HG03521 (cell line): ENCODE measurements at regions not wholly inside any gene's neighbourhood (a gene's known extent, or its start where the extent isn't known, plus 50 kb on each side); places are given as distances from the start of the nearest gene placed in this dataset.
"Not testable (repeated sequence)": the region's sequence is repeated elsewhere in the genome, so short reads cannot be mapped to it uniquely, and the experiment has no call there.

Experiments used
- ATAC-seq: cut with Tn5 transposase; IDR thresholded peaks from one replicate; pipeline ENCODE4 v1.9.1; 2021; ENCODE audit warnings: mild to moderate bottlenecking, moderate library complexity; ENCODE audit not compliant: unreplicated experiment

DNA sequence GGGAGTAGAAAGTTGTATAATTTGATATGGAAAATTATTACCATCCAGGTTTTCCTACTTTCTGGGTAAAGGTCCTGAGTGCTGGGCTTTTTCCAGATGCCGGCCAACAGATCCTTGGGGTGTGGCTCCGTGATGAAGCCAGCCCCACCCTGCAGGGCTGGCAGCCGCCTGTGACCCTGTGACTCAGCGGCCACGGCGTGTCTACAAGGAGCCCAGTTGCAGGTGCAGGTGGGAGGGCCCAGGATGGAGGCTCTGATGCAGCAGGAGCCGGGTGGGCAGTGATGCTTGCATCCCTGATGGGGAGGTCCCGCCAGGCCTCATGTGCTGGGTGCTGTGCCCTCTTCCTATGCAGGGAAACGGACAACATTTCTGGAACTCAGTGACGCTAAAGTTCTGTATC is 96.0 kb upstream of the ALKAL2 start:
- no peak for ATAC-seq

DNA sequence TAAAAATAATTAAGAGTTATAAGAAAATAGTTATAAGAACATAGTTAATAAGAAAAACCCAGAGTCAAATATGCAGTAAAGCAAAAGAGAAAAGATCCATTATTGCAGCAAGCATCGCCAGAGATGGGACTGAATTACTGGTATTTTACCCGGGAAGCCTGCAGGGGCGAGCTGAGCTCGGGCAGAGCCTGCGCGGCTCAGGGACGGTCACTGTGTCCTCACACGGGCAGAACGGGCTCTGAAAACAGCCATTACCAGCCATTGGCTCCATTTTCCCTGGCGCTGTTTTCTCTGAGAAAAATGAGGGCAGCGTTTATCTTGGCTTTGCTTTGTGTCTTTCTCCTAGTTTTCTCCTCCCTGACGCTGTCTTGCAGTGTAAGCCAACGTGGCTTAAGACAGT is 95.3 kb upstream of the ALKAL2 start:
- no peak for ATAC-seq

DNA sequence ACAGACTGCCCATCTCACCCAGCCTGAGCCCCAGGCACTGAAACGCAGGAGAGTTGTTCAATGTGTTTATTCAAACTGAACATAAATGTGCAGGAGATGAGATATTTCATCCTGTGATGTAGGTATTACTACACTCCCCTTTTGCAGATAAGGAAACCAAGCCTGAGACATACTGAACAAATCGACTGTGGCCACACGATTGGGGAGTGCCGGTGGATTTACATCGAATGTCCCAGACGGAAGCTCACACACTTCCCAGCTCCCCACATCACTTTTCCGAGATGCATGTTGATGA is 94.8 kb upstream of the ALKAL2 start:
- no peak for ATAC-seq

DNA sequence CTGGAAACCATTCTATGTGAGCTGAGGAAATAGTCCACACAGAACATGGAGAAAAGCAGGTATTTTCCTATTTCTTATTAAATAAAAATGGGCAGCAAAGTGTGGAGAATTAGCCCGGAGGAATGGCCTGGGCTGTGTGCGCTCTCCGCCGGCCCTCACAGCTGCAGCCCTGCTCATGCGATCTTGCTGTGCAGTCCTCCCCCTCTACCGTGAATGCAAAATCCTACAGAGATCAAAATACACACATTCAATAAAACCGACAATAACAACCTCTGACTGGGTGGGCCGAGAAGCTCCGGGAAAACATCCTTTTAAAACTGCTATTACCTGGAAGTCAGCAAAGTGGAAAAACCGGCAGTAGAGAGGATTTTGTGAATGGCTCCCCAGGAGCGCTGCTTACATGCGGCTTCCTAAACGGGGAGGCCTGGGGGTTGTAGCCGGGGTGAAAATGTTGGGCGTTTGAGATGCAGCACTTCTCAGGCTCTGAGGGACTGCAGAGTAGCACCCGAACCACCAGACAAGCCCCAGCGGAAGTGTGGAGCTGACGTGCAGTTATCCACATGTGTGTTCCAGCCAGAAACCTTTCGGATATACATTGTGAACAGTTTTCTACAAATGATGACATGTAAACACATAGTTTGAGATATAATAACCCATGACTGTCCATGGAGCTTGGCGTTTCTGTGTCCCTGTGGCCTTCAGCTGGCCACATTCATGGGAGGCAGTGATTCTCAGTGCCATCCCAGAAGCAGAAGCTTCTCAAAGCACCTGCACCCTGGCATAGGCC is 94.2 kb upstream of the ALKAL2 start:
- ATAC-seq = no peak

DNA sequence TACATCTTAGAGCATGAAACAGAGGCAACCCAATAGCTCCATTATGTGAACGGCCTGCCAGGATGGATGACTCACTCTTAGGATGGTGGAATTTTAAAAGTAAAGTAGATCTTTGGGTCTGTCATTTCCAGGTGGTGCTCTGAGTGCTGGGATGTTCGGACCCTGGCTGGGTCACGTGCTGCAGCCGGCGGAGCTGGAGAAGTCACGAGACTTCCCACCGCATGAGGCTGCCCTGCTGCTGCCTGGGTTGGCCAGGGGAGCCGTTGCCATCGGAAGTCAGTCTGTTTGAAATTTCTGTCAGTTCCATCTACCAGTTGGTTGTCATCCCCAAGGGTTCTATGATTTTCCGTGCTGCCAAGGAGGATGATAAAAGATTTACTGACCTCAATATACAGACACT is 93.3 kb upstream of the ALKAL2 start:
- no peak for ATAC-seq

DNA sequence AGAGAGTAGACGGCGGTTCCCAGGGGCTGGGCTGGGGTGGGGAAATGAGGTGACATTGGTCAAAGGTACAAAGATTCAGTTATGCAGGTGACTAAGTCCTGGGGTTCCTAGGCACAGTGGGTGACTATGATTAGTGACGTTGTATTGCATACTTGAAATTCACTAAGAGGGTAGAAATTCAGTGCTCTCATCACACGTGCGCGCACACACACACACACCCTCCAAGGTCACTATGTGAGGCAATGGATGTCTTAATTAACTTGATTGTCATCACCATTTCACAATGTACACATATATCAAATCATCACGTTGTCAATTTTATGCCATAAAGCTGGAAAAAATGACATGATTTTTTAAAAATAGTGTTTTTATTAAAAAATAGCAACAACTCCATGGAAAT is 92.9 kb upstream of the ALKAL2 start:
- no peak for ATAC-seq

DNA sequence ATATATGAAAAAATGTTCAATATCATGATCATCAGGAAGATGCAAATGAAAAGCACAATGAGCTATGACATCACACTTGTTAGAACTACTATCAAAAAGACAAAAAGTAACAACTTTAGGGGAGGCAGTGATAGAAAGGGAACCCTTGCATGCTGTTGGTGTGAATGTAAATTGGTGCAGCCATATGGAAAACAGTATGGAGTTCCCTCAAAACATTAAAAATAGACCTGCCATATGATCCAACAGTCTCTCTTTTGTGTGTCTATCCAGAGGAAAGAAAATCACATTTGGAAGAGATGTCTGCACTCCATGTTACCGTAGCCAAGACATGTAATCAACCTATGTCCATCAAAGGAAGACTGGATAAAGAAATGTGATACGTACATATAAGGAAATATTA is 92.3 kb upstream of the ALKAL2 start:
- no peak for ATAC-seq

DNA sequence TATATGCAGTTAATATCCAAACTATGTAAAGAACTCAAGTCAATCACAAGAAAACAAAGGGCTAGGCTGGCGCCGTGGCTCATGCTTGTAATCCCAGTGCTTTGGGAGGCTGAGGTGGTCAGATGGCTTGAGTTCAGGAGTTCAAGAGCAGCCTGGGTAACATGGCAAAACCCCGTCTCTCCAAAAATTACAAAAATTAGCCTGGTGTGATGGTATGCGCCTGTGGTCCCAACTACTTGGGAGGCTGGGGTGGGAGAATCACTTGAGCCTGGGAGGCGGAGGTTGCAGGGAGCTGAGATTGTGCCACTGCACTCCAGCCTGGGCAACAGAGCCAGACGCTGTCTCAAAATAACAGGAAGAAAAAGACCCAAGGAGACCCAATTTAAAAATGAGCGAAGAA is 91.9 kb upstream of the ALKAL2 start:
- ATAC-seq = no peak

DNA sequence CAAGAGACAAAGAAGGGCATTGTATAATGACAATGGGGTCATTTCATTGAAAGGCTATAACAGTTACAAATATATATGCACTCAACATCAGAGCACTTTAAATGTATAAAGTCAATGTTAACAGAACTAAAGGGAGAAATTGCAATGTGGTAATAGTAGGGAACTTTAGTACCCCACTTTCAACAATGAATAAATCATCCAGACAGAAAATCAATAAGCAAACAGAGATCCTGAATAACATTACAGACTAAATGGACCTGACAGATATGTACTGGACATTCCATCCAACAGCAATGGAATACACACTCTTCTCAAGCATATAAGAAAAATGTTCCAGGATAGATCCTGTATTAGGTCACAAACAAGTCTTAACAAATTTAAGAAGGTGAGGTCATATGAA is 90.5 kb upstream of the ALKAL2 start:
- no peak for ATAC-seq

DNA sequence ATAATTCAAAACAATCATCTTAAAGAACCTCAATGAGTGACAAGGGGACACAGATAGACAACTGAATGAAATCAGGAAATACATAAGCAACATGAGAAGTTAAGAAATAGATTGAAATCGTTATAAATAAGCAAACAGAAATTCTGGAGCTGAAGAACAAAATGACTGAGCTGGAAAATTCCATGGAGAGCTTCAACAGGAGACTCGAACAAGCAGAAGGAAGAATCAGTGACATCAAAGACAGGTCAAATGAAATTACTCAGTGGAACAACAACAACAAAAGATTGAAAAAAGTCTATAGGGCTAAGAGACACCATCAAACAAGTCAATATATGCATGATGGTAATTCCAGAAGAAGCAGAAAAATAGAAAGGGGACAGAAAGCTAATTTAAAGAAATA is 89.5 kb upstream of the ALKAL2 start:
- no peak for ATAC-seq

DNA sequence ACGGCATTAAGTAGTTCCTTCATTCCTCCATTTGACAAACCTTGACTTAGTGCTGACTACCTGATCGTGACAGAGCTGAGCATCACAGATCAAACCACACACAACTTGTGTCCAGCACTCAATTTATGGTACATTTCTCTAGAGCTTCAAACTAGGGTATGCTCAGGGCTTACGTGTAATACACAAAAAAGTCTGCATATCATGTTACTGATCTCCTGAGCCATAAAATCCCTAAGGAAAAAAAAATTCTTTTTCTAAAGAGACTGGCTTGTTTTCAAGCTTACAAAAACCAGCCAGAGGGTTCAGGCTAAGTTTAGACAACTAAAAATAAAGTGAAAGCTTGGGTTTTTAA is 88.0 kb upstream of the ALKAL2 start:
- ATAC-seq = no peak

DNA sequence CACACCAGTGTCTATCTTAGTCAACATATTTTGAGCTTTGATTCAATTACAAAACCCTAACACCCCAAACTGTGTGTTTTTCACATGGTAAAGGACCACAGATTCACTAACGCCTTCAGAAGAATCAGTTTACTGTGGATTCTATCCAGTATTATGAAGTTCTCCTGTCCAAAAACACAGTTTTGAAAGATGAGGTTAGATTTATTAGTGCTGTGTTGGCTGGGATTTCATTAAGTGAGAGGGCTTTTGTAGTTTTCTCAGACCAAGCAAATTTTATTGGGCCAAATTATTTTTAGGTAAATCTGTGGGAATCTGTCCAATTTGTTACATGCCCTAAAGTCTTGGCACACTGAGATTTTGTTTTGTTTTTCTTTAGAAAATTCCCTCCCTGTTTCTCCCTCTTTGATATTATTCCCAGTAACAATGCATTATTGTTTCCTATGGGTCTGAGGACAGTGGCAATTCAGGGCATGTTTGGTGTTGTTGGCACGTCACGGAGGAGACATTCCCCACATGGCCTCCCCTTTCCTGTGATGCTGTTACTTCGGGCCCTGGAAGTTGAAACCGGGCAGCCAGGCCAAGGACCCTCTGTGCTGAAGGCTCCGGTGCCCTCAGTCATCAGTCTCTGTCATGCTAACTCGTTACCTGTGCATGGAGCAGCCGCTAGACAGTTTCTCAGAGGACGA is 87.5 kb upstream of the ALKAL2 start:
- ATAC-seq = no peak

DNA sequence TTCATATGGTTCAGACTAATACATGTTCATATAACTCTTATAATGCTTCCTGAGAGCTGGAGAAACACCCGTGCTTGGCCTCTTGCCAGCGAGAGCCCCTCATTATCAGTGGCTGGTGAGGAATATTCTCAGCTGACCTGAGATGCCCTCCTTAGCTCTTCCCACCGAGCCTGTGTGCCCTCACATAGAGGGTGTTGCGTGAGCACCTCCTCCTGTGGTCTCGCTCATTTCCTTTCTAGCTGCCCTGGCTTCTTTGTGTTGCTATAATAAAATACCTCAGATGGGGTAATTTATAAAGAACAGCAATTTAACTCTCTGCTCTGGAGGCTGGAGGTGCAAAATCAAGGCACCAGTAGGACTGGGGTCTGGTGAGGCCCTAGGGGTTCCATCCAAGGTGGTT is 80.5 kb upstream of the ALKAL2 start:
- ATAC-seq = no peak

DNA sequence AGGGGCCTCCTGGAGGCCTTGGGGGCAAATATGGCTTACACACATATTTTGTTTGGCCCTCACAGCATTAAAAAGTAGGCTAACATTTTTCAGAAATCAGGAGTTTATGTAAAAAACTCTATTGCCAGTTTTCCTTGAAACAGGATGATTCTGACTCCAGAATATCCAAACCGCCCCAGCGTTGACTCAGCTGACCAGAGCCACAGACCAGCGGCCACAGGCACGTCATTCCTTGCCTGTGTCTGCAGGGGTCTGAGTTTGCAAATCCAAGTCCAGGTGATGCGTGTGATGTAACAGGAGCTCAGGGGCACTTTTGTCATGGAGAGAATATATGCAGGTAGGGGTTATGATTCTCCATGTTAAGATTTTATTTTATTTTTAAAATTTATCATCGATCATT is 79.4 kb upstream of the ALKAL2 start:
- ATAC-seq = no peak

DNA sequence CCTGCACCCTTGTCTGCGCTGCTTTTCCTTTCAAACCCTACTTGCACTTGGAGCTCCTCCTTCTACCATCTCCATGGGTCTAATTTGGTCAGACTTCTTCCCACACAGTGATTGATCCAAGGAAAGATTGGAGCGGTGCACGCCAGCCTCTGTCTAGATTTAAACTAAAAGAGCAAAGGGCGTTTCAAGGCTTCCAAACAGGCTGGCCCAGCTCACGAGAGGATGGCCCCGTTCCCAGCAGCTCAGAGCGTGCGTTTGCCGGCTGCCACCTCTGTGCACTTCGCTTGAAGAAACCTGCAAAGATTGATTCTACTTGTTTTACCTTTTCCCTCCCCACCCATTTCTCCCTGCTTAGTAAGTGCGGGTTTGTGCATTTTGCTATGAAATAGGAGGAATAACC is 78.8 kb upstream of the ALKAL2 start:
- ATAC-seq = no peak

DNA sequence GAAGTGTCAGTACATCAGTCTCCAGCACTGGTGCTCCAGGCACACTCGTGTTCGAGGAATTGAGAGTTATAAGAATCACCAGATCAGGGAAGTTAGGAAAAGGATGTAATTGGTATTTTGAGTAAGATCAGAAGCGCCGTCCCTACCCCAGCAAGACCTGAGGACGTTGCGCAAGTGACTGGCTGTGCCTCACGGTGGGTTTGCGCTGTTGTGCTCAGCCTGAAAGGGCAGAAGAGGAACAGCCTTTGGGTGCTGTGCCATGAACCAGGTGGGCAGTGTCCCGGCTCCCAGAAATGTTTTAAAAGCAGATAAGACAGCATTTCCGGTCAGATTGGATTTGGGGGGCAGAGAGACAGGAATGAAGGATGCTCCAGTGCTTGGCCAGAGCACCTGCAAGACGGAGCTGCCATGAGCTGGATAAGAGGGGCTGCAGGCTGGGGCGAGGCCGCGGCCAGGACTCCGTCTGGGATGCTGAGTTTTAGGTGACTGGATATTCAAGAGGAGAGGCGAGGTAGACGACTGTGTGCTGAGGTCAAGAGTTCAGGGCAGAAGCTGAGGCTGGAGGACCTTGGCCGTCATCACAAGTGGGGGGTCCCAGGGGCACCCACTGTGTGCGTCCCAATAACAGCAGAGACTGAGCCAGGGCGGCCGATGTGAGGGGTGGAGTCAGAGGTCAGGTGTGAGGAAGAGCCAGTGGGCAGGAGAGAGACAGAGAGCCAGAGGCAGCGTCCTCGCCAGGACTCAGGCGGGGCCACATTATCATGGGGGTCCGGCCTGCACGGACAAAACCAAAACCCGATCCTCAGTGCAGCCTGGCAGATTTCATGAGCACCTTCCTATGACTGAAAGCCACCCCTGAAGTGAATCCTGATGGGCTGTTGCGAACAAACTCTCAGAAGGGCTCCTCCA is 77.7 kb upstream of the ALKAL2 start:
- no peak for ATAC-seq

DNA sequence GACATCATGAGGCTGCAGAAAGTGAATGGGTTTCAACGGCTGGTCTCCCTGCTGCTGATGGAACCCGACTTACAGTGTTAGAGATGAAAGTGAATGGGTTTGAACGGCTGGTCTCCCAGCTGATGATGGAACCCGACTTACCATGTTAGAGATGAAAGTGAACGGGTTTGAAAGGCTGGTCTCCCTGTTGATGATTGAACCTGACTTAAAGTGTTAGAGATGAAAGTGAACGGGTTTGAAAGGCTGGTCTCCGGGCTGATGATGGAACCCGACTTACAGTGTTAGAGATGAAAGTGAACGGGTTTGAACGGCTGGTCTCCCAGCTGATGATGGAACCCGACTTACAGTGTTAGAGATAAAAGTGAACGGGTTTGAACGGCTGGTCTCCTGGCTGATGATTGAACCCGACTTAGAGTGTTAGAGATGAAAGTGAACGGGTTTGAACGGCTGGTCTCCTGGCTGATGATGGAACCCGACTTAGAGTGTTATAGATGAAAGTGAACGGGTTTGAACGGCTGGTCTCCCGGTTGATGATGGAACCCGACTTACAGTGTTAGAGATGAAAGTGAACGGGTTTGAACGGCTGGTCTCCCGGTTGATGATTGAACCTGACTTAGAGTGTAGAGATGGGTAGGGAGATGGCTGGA is 76.1 kb upstream of the ALKAL2 start:
- no peak for ATAC-seq

DNA sequence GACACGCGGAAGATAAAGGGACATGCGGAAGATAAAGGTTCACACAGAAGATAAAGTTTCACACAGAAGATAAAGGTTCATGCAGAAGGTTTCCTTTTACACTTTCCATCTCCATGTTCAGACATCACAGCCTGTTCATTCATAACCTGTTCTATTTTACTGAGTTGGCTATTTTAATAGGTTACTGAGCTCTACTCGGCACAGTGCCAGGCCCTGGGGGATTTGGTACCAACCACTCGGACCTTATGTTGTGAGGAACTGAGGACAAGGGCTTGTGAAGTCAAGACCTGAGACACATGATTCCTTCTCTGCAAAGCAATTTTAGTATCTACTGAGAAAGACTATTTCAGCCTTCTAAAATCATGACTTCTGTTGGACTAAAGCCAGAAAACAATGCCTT is 75.0 kb upstream of the ALKAL2 start:
- ATAC-seq = no peak

DNA sequence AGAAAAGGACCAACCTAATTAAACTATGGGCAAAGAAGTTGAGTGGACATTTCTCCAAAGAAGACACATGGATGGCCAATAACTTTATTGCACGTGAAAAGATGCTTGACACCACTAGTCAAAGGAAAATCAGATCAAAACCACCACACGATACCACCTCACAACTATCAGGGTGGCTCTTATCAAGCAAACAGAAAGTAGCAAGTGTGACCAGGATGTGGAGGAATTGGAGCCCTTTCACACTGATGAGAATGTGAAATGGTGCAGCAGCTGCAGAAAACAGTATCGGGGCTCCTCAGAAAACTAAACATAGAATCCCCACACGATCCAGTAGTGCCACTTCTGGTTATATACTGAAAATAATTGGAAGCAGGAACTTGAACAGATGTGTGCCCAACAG is 72.2 kb upstream of the ALKAL2 start:
- ATAC-seq = no peak

DNA sequence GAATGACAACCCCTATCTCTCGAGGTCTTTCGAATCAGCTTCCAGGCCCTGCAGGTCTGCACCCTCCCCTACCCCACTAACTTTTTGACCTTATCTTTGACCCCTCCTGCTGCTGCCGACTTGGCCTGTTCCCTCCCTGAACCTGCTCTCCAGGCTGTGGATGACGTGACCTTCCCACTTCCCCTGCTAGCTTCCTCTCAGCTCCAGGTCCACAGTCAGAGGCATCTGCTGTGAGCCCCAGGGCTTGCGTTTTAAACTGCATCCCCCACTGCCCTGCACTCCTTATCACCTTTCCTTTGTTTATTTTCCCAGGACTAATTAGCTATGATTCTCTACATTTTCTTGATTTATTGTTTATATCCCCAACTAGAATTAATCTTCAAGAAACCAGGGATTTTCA is 71.2 kb upstream of the ALKAL2 start:
- no peak for ATAC-seq

DNA sequence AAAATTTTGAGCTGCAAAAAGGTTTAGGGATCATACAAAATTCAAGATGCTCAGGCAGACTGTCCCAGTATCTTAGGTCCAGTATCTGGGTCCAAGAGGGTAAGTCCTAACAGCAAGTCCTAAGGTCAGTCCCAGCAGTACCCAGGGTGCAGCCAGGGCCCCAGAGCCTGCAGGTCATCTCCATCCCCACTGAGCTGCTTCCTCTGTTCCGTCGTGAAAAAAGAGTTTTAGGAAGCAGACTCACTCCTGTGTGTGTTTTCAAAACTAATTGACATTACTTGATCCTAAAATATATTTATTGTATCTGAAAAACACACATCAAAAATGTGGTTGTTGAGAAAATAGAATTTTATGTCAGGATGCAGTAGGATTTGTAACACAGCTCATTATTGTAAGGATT is 69.9 kb upstream of the ALKAL2 start:
- no peak for ATAC-seq

DNA sequence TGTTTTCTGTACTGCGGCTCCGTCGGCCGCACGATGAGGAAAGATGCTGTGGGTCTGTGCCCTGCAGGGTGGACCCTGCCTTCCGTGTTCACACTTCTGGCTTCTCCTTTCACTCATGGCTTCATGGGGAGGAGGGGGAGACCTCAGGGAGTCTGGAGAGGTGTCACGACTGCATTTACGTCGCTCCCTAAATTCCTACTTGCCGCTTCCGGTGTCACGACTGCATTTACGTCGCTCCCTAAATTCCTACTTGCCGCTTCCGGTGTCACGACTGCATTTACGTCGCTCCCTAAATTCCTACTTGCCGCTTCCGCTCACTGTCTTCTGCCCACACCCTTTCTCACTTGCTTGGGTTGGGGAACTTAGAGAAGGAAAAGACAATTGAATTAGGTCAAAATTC is 68.4 kb upstream of the ALKAL2 start:
- ATAC-seq = not testable (repeated sequence)
